ENCODE measurements at regions not wholly inside any gene's neighbourhood (a gene's known extent, or its start where the extent isn't known, plus 50 kb on each side); places are given as distances from the start of the nearest gene placed in this dataset.
"Not testable (repeated sequence)": the region's sequence is repeated elsewhere in the genome, so short reads cannot be mapped to it uniquely, and the experiment has no call there.

DNA sequence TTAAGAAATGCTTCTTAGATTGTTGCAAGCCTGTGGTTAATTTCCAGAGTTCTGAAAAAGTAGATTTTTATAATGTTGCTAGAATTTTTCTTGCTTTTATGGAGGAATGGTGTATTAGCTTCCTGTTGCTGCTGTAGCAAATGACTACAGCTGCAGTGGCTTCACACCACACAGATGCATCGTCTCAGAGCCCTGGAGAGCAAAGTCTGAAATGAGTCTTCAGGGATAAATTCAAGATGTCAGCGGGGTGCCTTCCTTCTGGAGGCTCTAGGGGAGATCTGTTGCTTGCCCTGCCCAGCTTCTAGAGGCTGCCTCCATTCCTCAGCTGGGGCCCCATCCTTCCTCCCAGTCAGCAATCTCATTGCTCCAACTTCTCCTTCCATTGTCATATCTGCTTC, 187.8 kb downstream of the ZNF516 start:
- H3K27me3 Mint-ChIP-seq, result no peaks in the 10 kb centered on the region
- no peak for DNase-seq
- H3K36me3 Mint-ChIP-seq, result no peaks in the 10 kb centered on the region
- H3K4me1 Mint-ChIP-seq, result no peaks in the 10 kb centered on the region
- CTCF ChIA-PET, result interaction anchor here (0.6 to 0.9 kb wide), 2 partner anchors 12 to 94 kb away, joined by 3 read pairs; no protein-coding TSS in a partner anchor
- H3K27ac Mint-ChIP-seq, result no peak overlapping the region
- no peaks in the 10 kb centered on the region for H3K9me3 Mint-ChIP-seq
- no peak overlapping the region for H3K4me3 Mint-ChIP-seq

DNA sequence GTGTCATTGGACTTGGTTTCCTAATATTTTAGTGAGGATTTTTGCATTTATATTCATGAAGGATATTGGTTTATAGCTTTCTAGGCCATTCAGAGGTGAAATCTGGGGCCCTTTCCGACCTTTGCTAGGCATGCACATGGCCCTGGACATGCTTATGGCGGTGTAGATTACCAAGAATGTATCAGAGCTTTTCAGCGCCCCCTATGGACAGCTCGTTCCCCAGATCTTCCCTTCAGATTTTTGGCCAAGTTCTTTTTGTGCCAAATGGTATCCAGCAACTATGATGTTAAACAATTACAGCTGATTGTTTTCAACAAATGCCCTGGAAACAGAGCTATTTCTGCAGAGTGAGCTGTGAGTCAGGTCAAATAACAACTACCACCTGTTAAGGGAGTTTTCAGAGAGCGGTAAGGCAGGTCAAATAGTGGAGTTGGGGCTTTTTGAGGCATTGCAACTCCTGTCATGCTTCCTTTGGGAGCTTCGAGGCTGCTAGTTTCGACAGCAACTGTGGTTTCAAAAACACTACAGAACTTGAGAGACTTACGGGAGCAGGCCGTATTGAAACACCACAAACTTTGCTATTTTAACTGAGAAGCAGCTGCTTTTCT, 188.3 kb downstream of the ZNF516 start:
- Mint-ChIP-seq H3K4me1 (no peaks in the 10 kb centered on the region), H3K36me3 (no peaks in the 10 kb centered on the region), H3K4me3 (no peak overlapping the region), H3K27me3 (no peaks in the 10 kb centered on the region), H3K27ac (no peak overlapping the region), H3K9me3 (no peaks in the 10 kb centered on the region)
- no peak for DNase-seq
- CTCF ChIA-PET, result interaction anchor here (0.9 kb wide), 1 partner anchor 11 kb away, joined by 3 read pairs; no protein-coding TSS in a partner anchor

DNA sequence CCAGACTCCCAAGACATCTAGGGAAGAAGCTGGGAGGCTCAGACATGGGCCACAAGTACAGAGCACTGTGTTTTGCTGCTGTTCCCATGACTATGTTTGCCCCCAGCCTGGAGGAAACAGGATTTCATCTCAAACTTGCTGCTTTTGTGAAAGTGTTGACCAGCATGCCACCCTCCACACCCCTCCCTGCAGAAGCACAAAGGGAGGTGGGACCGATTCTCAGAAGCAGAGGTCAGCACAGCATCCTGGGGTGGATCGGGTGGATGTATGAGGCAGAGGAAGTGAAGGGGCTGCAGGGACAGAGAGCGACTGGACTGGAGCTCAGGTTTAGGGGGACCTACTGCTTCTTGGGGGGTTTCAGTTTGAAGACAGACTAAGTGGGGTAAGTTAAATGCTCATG, 209.2 kb downstream of the ZNF516 start:
- no peak for DNase-seq
- Mint-ChIP-seq H3K27me3 (peaks cover 5% of the 10 kb centered on the region), H3K36me3 (no peaks in the 10 kb centered on the region), H3K9me3 (no peaks in the 10 kb centered on the region), H3K27ac (no peak overlapping the region), H3K4me3 (no peak overlapping the region), H3K4me1 (no peaks in the 10 kb centered on the region)
- CTCF ChIA-PET, result no interaction called here

DNA sequence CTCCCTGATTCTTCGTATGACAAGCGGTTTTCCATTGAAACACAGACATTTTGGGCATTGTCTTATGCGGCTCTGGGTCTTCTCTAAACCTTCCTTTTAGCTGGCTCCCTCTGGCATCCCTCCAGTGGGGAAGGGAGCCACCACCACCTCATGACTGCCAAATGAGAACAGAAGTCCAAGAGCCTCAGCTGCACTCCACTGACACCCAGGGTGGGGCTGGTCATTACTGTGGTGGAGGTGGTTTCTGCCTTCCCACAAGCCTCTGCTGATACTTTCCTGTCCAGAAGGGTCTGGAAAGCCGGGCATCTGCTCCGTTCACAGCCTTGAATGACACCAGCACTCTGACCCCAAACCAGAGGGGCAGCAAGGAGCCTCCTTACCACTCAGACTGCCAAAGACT, 213.5 kb downstream of the ZNF516 start:
- no peak overlapping the region for H3K4me3 Mint-ChIP-seq
- no peak overlapping the region for H3K27ac Mint-ChIP-seq
- DNase-seq, result no peak
- peaks cover 13% of the 10 kb centered on the region for H3K27me3 Mint-ChIP-seq
- H3K9me3 Mint-ChIP-seq, result no peaks in the 10 kb centered on the region
- CTCF ChIA-PET, result no interaction called here
- no peaks in the 10 kb centered on the region for H3K4me1 Mint-ChIP-seq
- H3K36me3 Mint-ChIP-seq, result no peaks in the 10 kb centered on the region

DNA sequence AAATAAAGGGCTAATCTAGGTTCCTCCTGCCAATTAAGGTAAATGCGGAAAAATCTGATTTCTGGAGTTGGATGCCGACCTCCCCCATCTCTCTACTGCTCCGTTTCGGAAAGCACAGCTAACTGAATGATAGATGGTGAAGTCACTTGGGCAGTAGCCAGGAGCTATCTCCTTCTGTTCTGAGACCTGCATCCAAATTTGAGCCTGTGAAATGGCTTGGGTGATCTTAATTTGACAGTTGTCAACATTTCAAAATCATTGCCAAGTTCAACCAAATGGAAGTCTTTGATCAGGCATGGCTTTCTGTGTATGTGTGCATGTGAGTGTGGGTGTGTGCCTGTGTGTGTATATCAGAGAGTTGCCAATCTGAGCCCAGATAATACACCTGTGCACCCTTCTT, 217.2 kb downstream of the ZNF516 start:
- H3K36me3 Mint-ChIP-seq, result no peaks in the 10 kb centered on the region
- H3K27me3 Mint-ChIP-seq, result peaks cover 20% of the 10 kb centered on the region
- H3K9me3 Mint-ChIP-seq, result no peaks in the 10 kb centered on the region
- CTCF ChIA-PET, result no interaction called here
- DNase-seq, result no peak
- H3K27ac Mint-ChIP-seq, result no peak overlapping the region
- H3K4me3 Mint-ChIP-seq, result no peak overlapping the region
- no peaks in the 10 kb centered on the region for H3K4me1 Mint-ChIP-seq

DNA sequence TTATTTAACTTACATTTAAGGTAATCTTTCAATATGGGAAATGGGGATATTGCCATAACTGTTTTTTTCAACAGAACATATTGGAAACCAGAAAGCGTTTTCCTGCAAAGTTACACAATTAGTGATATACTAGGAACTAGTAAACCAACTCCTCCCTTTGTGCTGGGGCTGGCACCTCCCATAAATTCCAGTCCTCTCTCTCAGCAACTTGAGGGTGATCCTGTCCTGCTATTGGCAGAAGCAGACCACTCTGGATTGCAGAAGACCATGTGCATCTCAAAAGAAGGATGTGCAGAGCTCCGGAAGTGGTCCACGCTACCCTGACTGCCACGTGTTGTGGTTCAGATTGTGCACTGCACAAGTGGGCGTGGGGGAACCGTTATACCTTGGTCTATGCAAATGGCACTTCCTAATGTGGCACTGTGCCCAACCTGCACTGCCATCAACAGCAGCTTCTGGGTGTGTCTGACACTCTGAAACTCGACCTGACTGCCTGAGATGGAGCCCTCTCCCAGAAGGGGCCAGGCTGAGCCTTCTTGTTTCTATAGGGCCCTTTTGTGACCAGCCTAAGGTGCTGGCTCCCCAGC, 219.2 kb downstream of the ZNF516 start:
- Mint-ChIP-seq H3K9me3 (no peaks in the 10 kb centered on the region), H3K27ac (no peak overlapping the region), H3K4me1 (no peaks in the 10 kb centered on the region), H3K27me3 (peaks cover 20% of the 10 kb centered on the region), H3K4me3 (no peak overlapping the region), H3K36me3 (no peaks in the 10 kb centered on the region)
- no peak for DNase-seq
- CTCF ChIA-PET, result no interaction called here

DNA sequence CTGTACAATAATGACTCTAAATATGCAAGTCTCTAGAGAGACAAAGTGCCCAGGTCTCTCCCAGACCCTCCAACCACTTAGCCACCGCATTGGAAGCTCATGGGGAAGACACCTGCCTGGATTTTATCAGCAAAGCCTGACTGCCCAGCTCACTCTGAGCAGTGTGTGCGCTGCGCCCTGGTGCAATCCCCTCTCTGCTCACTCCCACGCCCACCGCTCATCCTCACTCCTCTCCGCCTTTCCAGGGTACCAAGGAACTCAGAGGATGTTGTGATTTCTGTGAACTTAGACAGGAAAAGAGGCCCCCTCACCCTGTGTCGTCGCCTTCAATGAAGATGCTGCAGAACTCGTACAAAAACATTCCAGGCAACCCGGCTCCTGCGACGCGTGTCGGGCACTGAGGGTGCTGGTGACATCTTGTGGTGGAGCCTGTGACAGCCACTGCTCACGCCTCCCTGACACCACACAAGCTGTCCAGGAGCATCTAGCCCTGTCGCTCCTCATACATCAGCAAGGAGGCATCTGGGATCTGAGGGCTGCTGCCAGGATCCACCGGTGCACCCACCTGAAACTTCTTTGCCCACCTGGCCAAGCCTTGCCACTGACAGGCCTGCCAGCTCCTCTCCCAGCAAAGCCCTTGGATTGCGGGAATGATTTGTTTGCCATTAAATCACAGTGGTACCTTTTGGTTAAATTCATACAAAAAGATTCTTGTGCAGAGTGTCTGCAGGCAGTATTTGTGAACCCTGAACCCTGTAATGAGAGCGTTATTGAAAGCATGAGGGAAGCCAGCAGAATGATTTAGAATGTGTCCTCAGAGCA, 220.4 kb downstream of the ZNF516 start:
- Mint-ChIP-seq H3K27me3 (peaks cover 20% of the 10 kb centered on the region), H3K4me3 (no peak overlapping the region), H3K36me3 (no peaks in the 10 kb centered on the region), H3K9me3 (no peaks in the 10 kb centered on the region), H3K27ac (no peak overlapping the region), H3K4me1 (no peaks in the 10 kb centered on the region)
- CTCF ChIA-PET, result no interaction called here
- DNase-seq, result no peak

DNA sequence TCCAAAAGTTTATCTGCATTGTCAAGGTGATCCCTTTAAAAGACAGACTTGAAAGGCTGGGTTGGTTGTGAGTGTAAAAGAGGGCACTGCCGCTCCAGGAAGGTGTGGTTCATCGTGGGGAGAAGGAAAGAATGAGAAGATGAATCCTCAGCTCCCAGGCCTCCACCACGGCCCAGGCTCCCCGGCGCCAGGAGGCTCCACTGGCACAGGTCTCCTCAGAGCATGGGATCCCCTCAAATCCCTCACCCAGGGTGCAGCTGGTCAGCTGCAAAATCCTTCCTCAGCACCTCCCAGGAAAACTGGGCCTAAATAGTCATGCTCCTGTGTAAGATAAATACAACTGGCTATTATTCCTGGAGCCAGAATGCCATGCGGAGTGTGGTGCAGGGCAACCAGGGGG, 221.1 kb downstream of the ZNF516 start:
- H3K4me3 Mint-ChIP-seq, result no peak overlapping the region
- H3K9me3 Mint-ChIP-seq, result no peaks in the 10 kb centered on the region
- peaks cover 20% of the 10 kb centered on the region for H3K27me3 Mint-ChIP-seq
- no peaks in the 10 kb centered on the region for H3K36me3 Mint-ChIP-seq
- no peak for DNase-seq
- no peaks in the 10 kb centered on the region for H3K4me1 Mint-ChIP-seq
- no peak overlapping the region for H3K27ac Mint-ChIP-seq
- CTCF ChIA-PET, result no interaction called here

DNA sequence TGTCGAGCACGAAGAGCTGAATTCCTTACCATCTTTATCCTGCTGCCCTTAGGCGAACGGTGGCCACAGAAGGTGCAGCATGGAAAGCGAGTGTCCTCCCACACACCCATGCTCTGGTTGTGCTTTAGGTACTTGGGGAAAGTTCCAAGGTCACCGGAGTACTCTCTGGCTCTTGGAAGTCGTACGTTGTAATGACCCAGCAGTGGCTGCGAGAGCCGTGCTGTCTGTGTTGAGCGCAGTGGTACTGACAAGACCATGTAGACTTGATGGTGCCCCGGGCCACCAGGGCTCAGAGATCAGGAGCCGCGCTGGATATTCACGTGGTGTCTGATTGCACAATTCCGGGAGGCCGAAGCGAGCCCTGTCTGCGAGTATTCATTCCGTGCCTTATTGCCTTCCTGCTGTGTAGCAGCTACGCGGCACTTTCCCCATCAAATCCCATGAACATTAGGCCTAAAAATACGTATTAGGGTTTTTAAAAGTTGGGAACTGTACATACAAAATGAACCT, 222.0 kb downstream of the ZNF516 start:
- H3K27me3 Mint-ChIP-seq, result peaks cover 17% of the 10 kb centered on the region
- H3K4me1 Mint-ChIP-seq, result no peaks in the 10 kb centered on the region
- CTCF ChIA-PET, result no interaction called here
- no peak overlapping the region for H3K27ac Mint-ChIP-seq
- H3K36me3 Mint-ChIP-seq, result no peaks in the 10 kb centered on the region
- no peaks in the 10 kb centered on the region for H3K9me3 Mint-ChIP-seq
- DNase-seq, result no peak
- no peak overlapping the region for H3K4me3 Mint-ChIP-seq

DNA sequence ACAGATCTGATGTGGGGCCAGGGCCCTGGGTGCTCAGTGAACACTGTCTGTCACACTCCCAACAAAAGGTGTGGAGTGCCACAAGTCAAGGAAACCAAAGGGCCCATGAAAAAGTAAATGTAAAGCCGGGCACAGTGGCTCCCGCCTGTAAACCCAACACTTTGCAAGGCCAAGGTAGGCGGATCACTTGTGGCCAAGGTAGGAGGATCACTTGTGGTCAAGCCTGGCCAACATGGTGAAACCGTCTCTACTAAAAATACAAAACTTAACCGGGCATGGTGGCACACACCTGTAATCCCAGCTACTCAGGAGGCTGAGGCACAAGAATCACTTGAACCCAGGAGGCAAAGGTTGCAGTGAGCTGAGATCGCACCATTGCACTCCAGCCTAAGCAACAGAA, 227.6 kb downstream of the ZNF516 start:
- DNase-seq, H3K4me3 Mint-ChIP-seq, H3K36me3 Mint-ChIP-seq, H3K4me1 Mint-ChIP-seq, CTCF ChIA-PET, H3K9me3 Mint-ChIP-seq, H3K27ac Mint-ChIP-seq: not testable (repeated sequence)
- H3K27me3 Mint-ChIP-seq, result peaks cover 22% of the 10 kb centered on the region

DNA sequence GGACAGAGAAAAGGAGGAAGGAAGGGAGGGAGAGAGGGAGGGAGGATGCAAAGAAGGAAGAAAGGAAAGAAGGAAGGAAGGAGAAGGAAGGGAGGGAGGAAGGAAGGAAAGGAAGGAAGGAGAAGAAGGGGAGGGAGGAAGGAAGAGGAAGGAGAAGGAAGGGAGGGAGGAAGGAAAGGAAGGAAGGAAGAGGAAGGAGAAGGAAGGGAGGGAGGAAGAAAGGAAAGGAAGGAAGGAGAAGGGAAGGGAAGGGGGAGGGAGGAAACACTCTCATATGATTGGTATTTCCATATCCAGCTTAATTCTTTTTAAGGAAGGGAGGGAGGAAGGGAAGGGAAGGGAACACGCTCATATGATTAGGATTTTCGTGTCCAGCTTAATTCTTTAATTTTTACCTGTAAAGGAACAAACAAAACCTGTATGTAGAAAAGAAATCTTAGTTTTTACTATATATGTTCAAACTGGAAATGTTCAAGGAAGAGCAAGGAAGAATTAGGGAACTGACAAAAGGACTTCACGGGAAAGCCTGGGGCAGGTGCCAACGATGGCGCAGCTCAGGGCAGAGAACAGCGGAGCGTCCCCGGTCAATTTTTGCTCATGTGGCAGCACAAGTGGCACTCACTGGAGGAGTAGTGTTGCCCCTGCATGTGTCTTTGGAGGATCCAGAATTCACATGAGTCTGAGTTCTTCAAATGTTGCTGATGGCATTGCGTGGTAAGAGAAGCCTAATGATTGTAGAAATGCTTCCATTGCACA, 228.6 kb downstream of the ZNF516 start:
- no peak overlapping the region for H3K27ac Mint-ChIP-seq
- CTCF ChIA-PET, result no interaction called here
- H3K9me3 Mint-ChIP-seq, result no peaks in the 10 kb centered on the region
- no peaks in the 10 kb centered on the region for H3K4me1 Mint-ChIP-seq
- peaks cover 25% of the 10 kb centered on the region for H3K27me3 Mint-ChIP-seq
- H3K36me3 Mint-ChIP-seq, result no peaks in the 10 kb centered on the region
- no peak for DNase-seq
- no peak overlapping the region for H3K4me3 Mint-ChIP-seq

DNA sequence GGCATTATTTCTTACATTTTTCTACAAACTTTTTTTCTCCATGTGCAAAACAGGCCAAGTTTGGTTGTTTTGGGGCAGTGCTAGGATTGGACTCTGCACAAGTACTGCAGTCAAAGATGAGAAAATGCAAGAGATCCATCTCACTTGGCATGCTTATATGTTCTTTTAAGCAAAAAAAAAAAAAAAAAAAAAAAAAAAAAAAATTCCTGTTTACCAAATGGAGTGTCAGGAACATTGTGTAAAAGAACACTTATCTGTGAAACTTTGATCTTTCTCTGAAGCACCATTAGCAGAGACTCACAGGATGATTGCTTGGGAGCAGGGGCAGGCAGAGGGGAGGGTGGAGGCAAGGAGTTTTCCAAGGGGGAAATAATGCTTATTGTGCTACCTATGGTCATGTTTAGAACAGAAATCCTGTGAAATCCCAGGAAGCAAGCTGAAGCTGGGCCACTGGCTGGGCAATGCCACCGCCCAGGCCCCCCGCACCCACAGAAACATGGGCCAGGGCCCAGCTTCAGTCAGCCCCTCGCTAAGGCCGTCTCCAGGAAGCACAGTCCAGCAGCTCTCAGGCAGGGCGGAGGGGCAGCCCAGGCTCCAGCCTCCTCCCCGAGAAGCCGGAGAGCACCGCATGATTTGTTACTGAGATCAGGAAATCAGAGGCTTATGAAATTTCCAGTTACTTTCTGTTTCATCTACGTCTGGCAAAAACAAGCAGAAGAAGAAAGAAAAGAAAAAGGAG, 229.4 kb downstream of the ZNF516 start:
- DNase-seq, result no peak
- CTCF ChIA-PET, result no interaction called here
- Mint-ChIP-seq H3K4me1 (no peaks in the 10 kb centered on the region), H3K9me3 (no peaks in the 10 kb centered on the region), H3K27ac (no peak overlapping the region), H3K4me3 (no peak overlapping the region), H3K27me3 (peaks cover 25% of the 10 kb centered on the region), H3K36me3 (no peaks in the 10 kb centered on the region)

DNA sequence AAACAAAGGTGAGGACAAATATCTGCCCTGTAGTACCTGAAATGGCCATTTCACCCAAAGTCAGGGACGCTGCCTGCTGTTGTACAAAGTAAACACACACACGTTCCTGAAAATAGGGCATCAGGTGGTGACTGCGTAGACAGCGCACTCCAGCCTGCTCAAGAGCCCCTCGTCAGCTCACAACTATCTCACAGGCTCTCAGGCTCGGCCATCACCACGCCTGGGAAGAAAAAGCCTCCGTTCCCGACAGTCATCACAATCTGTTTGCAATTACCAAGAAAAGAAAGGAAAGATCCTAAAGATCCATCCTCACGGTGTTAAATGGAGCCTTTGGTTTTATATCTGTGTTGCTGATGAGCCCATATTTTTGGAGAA, 230.2 kb downstream of the ZNF516 start:
- no peak for DNase-seq
- no peak overlapping the region for H3K4me3 Mint-ChIP-seq
- CTCF ChIA-PET, result no interaction called here
- H3K4me1 Mint-ChIP-seq, result no peaks in the 10 kb centered on the region
- no peaks in the 10 kb centered on the region for H3K36me3 Mint-ChIP-seq
- no peak overlapping the region for H3K27ac Mint-ChIP-seq
- no peaks in the 10 kb centered on the region for H3K9me3 Mint-ChIP-seq
- peaks cover 25% of the 10 kb centered on the region for H3K27me3 Mint-ChIP-seq

All from activated naive CD4-positive, alpha-beta T cell treated with anti-CD3 and anti-CD28 coated beads, Interleukin-2, amount 10 ng/mL, durations not matched to agents 7 days and 5 days (primary cell).